CD8-positive, alpha-beta memory T cell (primary cell): ENCODE measurements at regions not wholly inside any gene's neighbourhood (a gene's known extent, or its start where the extent isn't known, plus 50 kb on each side); places are given as distances from the start of the nearest gene placed in this dataset.
"Not testable (repeated sequence)": the region's sequence is repeated elsewhere in the genome, so short reads cannot be mapped to it uniquely, and the experiment has no call there.

Source experiments
- CTCF ChIA-PET: fragments of 350-600 bp; sonication (Branson Sonifier 250); formaldehyde crosslinking; loops from one replicate; lab custom pipeline; 2021; ENCODE audit warnings: antibody characterized with exemption; lab: Charles Lee
- POLR2A ChIA-PET: fragments of 350-600 bp; sonication (Branson Sonifier 250); formaldehyde crosslinking; loops from one replicate; lab custom pipeline; 2021; ENCODE audit warnings: antibody characterized with exemption; lab: Charles Lee
- DNase-seq, 5 donors: peaks; one replicate each; pipeline versions ENCODE4 v3.0.0 to v3.0.0-alpha.2; 2020 to 2022; ENCODE audit warnings: mixed read lengths in 1 of 5
- H3K27ac ChIP-seq: one replicate; pipeline ENCODE4 v1.7.0; 2013; ENCODE audit warnings: low read depth, mild to moderate bottlenecking, low read length, moderate library complexity
- H3K27me3 ChIP-seq: 2 replicates; pipeline ENCODE4 v1.7.0; 2013; ENCODE audit warnings: low read length, mild to moderate bottlenecking; ENCODE audit not compliant: insufficient read depth, poor library complexity, severe bottlenecking
- H3K36me3 ChIP-seq: 2 replicates; pipeline ENCODE4 v1.7.0; 2013; ENCODE audit warnings: mild to moderate bottlenecking, low read length, moderate library complexity; ENCODE audit not compliant: insufficient read depth
- H3K4me1 ChIP-seq: 2 replicates; pipeline ENCODE4 v1.7.0; 2013; ENCODE audit warnings: mild to moderate bottlenecking, low read length, moderate library complexity; ENCODE audit not compliant: insufficient read depth
- H3K4me3 ChIP-seq: 2 replicates; pipeline ENCODE4 v1.7.0; 2013; ENCODE audit warnings: mild to moderate bottlenecking, low read length
- H3K9me3 ChIP-seq: 2 replicates; pipeline ENCODE4 v1.7.0; 2013; ENCODE audit warnings: mild to moderate bottlenecking, low read length
- H3K27ac Mint-ChIP-seq, 8 donors: one replicate each; pipeline ENCODE4 v1.8.0; 2020 to 2021; ENCODE audit warnings: mixed read lengths in 8 of 8, mild to moderate bottlenecking in 6 of 8, inconsistent platforms in 3 of 8, moderate library complexity in 3 of 8
- H3K27me3 Mint-ChIP-seq, 2 donors: one replicate each; pipeline ENCODE4 v1.8.0; 2020 to 2021; ENCODE audit warnings: mixed read lengths in 2 of 2, mild to moderate bottlenecking in 1 of 2, moderate library complexity in 1 of 2
- H3K36me3 Mint-ChIP-seq, 3 donors: one replicate each; pipeline ENCODE4 v1.8.0; 2020 to 2021; ENCODE audit warnings: mixed read lengths in 3 of 3, inconsistent platforms in 1 of 3, mild to moderate bottlenecking in 1 of 3
- H3K4me1 Mint-ChIP-seq, 3 donors: one replicate each; pipeline ENCODE4 v1.8.0; 2020 to 2021; ENCODE audit warnings: mixed read lengths in 3 of 3, inconsistent platforms in 1 of 3, mild to moderate bottlenecking in 1 of 3
- H3K4me3 Mint-ChIP-seq, 7 donors: one replicate each; pipeline ENCODE4 v1.8.0; 2020 to 2021; ENCODE audit warnings: mixed read lengths in 7 of 7, mild to moderate bottlenecking in 6 of 7, moderate library complexity in 4 of 7, inconsistent platforms in 2 of 7
- H3K9me3 Mint-ChIP-seq, 5 donors: one replicate each; pipeline ENCODE4 v1.8.0; 2020 to 2022; ENCODE audit warnings: mixed read lengths in 5 of 5, mild to moderate bottlenecking in 3 of 5, moderate library complexity in 2 of 5, inconsistent platforms in 1 of 5

DNA sequence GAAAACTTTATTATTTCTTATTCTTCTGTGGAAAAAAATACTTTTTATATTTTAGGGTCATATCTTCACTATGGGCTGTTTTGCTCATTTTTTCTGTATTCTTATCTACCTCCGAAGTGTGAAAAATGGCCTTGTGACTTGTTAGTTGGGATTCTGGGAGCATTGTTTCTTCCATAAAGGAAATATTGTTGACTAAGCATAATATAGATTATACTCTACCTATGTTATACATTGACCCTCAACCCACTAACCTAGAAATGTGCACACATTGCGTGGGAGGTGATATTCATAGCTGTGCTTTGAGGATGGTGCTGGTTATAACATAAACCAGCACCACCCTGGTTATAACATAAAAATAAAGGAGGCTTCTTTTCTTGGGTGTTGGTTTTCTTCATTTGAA is 259.2 kb upstream of the AADAT start:
- no peak overlapping the region for H3K27ac ChIP-seq
- no peaks in the 10 kb centered on the region for H3K27me3 Mint-ChIP-seq
- no peak overlapping the region for H3K4me3 Mint-ChIP-seq
- no peak overlapping the region for H3K4me3 ChIP-seq
- no peak for DNase-seq
- ChIA-PET POLR2A (no interaction called here), CTCF (no interaction called here)
- no peaks in the 10 kb centered on the region for H3K27me3 ChIP-seq
- H3K4me1 Mint-ChIP-seq, result no peaks in the 10 kb centered on the region
- no peak overlapping the region for H3K27ac Mint-ChIP-seq
- no peaks in the 10 kb centered on the region for H3K36me3 ChIP-seq
- no peaks in the 10 kb centered on the region for H3K36me3 Mint-ChIP-seq
- H3K4me1 ChIP-seq, result no peaks in the 10 kb centered on the region
- peaks cover 0 to 7% (median 3%) of the 10 kb centered on the region in 5 donors for H3K9me3 Mint-ChIP-seq
- H3K9me3 ChIP-seq, result no peaks in the 10 kb centered on the region

DNA sequence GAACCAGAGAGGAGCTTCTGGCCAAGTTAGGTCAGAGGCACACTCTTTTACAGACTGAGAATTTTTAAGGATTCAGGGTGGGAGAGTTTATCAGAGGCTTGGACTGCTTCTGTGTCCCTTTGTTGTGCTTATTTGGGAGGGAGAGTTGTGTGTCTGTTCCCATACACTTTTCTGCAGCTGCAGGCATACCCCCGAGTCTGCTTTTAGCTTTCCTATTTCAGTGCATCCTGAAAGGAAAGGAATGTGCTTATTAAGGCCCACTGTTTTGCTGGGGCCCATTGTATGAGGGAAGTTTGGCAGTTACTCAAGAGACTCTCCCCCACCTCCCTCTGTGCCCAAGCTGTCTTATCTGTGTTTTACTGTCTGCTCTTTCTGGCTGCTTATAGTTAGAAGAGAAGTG is 257.4 kb upstream of the AADAT start:
- H3K9me3 ChIP-seq, CTCF ChIA-PET, H3K27me3 Mint-ChIP-seq, H3K4me3 Mint-ChIP-seq, H3K4me1 Mint-ChIP-seq, DNase-seq, H3K4me3 ChIP-seq, H3K36me3 Mint-ChIP-seq, POLR2A ChIA-PET, H3K9me3 Mint-ChIP-seq, H3K4me1 ChIP-seq, H3K27me3 ChIP-seq, H3K36me3 ChIP-seq, H3K27ac ChIP-seq, H3K27ac Mint-ChIP-seq: not testable (repeated sequence)

DNA sequence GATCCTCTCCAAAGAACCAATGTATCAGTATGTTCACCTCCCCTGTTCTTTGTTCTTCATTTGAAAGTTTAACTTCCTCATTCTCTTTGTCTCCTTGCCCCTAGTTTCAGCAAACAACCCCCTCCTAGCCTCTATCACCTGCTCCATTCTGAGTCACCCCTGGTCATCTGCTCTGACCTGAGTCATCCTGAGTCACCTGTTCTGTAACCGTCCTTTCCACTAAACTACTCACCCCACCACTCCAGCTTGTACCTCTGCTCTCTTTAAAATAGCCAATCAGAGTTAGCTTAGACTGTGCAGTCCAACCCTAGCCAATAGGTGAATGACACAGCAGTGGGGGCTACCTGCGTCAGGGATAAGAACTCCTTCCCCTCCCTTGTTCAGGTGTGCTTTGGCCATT is 249.8 kb upstream of the AADAT start:
- Histone ChIP-seq H3K36me3 (no peaks in the 10 kb centered on the region), H3K4me3 (no peak overlapping the region), H3K9me3 (no peaks in the 10 kb centered on the region), H3K27me3 (no peaks in the 10 kb centered on the region), H3K27ac (no peak overlapping the region), H3K4me1 (no peaks in the 10 kb centered on the region)
- DNase-seq, result peak in 1 of 5 donors; percentile 0
- Mint-ChIP-seq H3K36me3 (no peaks in the 10 kb centered on the region), H3K27ac (peak overlapping the region in 1 of 8 donors; percentile 1), H3K27me3 (no peaks in the 10 kb centered on the region), H3K9me3 (peaks cover 0 to 16% (median 6%) of the 10 kb centered on the region in 5 donors), H3K4me1 (no peaks in the 10 kb centered on the region), H3K4me3 (no peak overlapping the region)
- ChIA-PET POLR2A (no interaction called here), CTCF (no interaction called here)

DNA sequence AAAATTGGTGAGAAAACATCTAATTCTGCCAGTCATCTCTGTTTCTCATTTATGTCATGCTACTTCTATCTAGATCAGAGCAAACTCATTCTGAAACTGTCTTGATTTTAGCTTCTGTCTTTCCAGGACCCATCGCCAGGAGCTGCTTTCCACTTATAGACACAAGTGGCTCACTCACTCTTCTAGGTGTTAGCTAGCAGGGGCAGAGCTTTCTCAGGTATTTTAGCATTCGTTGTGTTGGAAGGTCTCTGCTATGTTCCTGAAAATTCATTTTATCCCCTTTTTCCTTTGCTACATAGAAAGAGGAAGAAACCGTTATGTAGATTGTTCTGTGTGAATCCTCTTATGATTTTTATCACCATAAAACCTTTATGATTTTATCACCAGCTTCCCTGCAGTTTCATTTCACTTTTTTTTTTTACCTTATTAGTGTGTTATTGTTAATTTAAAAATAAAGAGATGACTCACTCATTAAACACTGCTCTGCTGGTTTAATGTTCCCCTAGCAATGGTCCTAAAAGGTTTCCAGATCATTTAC is 246.6 kb upstream of the AADAT start:
- peaks cover 3 to 23% (median 5%) of the 10 kb centered on the region in 5 donors for H3K9me3 Mint-ChIP-seq
- no peak overlapping the region for H3K4me3 Mint-ChIP-seq
- H3K27me3 Mint-ChIP-seq, result no peaks in the 10 kb centered on the region
- no peak overlapping the region for H3K4me3 ChIP-seq
- no peaks in the 10 kb centered on the region for H3K36me3 Mint-ChIP-seq
- H3K4me1 ChIP-seq, result no peaks in the 10 kb centered on the region
- ChIA-PET POLR2A (no interaction called here), CTCF (no interaction called here)
- no peak for DNase-seq
- no peaks in the 10 kb centered on the region for H3K9me3 ChIP-seq
- H3K27ac ChIP-seq, result no peak overlapping the region
- H3K36me3 ChIP-seq, result no peaks in the 10 kb centered on the region
- H3K4me1 Mint-ChIP-seq, result no peaks in the 10 kb centered on the region
- H3K27ac Mint-ChIP-seq, result no peak overlapping the region
- H3K27me3 ChIP-seq, result no peaks in the 10 kb centered on the region

DNA sequence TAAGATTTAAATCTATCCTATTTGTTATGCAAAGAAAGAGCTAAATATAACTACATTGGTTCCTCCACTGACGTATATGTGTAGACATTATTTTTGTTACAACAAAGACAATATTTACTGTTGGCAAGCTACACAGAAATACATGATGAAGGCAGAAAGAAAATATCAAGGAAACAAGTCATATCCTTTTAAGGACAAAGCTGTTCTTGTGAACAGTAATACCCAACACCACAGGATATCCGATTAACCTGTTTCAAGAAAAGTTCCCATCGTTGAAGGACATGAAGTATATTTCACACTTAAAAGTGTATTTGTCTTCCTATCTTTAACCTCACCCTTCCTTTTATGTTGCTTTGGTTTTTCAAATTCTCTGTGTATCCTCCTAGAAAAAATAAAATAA is 235.8 kb upstream of the AADAT start:
- ChIA-PET POLR2A (no interaction called here), CTCF (no interaction called here)
- Mint-ChIP-seq H3K9me3 (peaks cover under 1 to 21% (median 8%) of the 10 kb centered on the region in 5 donors), H3K27ac (no peak overlapping the region), H3K4me3 (no peak overlapping the region), H3K27me3 (no peaks in the 10 kb centered on the region), H3K36me3 (no peaks in the 10 kb centered on the region), H3K4me1 (no peaks in the 10 kb centered on the region)
- H3K27ac ChIP-seq, result no peak overlapping the region
- no peaks in the 10 kb centered on the region for H3K27me3 ChIP-seq
- no peaks in the 10 kb centered on the region for H3K4me1 ChIP-seq
- H3K9me3 ChIP-seq, result no peaks in the 10 kb centered on the region
- DNase-seq, result no peak
- H3K4me3 ChIP-seq, result no peak overlapping the region
- H3K36me3 ChIP-seq, result no peaks in the 10 kb centered on the region

DNA sequence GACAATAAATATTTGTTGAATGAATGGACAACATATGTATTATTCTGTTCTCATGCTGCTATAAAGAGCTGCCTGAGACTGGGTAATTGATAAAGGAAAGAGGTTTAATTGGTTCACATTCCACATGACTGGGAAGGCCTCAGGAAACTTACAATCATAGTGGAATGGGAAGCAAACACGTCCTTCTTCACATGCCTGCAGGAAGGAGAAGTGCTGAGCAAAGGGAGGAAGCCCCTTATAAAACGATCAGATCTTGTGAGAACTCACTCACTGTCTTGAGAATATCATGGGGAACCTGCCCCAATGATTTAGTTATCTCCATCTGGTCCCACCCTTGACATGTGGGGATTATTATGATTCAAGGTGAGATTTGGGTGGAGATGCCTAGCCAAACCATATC is 233.9 kb upstream of the AADAT start:
- Mint-ChIP-seq H3K27ac (no peak overlapping the region), H3K9me3 (peaks cover 2 to 21% (median 8%) of the 10 kb centered on the region in 5 donors), H3K4me3 (no peak overlapping the region), H3K27me3 (no peaks in the 10 kb centered on the region), H3K4me1 (no peaks in the 10 kb centered on the region), H3K36me3 (no peaks in the 10 kb centered on the region)
- Histone ChIP-seq H3K4me3 (no peak overlapping the region), H3K36me3 (no peaks in the 10 kb centered on the region), H3K27me3 (no peaks in the 10 kb centered on the region), H3K9me3 (no peaks in the 10 kb centered on the region), H3K4me1 (no peaks in the 10 kb centered on the region), H3K27ac (no peak overlapping the region)
- ChIA-PET CTCF (no interaction called here), POLR2A (no interaction called here)
- DNase-seq, result no peak

DNA sequence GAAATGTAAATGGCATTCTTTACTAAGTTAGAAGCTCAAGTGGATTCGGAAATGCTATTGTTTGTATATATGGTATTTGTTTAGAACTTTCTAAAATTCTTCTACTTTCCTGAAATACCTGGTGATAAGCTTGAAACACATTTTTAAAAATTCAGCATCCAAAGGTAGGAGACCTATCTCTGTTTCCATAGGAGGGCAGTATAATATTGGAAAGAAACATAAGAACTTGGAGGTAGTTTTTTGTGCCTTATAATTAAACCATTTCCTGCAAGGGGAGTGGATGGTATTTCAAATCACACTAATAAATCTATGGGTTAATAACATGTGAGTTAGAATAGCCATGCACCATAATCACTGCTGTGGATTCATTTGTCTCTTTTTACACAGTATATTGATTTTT is 217.4 kb upstream of the AADAT start:
- no peak overlapping the region for H3K27ac ChIP-seq

DNA sequence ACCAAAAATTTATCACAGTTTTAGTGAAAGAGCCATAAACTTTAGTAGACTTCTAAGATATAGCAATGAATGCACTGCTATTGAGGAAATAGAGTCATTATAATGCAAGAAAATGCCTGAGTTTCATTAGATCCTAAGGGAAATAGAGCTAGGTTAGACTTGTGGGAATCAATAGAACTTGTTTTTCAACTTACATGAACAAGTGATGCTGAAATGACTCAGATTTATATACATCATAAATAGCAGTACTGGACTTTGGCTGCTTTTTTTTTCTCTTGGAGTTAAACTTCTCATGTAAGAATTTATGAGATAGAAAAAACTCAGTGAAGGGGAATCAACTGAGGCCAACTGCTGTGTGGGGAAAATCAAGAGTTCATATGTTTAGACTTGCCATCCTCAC is 216.5 kb upstream of the AADAT start:
- H3K4me1 Mint-ChIP-seq, result no peaks in the 10 kb centered on the region
- DNase-seq, result no peak
- Histone ChIP-seq H3K36me3 (no peaks in the 10 kb centered on the region), H3K27ac (no peak overlapping the region), H3K9me3 (no peaks in the 10 kb centered on the region), H3K4me3 (no peak overlapping the region), H3K4me1 (no peaks in the 10 kb centered on the region), H3K27me3 (no peaks in the 10 kb centered on the region)
- H3K36me3 Mint-ChIP-seq, result no peaks in the 10 kb centered on the region
- peaks cover 0 to 3% (median 0%) of the 10 kb centered on the region in 5 donors for H3K9me3 Mint-ChIP-seq
- H3K27me3 Mint-ChIP-seq, result no peaks in the 10 kb centered on the region
- H3K27ac Mint-ChIP-seq, result no peak overlapping the region
- ChIA-PET CTCF (no interaction called here), POLR2A (no interaction called here)
- no peak overlapping the region for H3K4me3 Mint-ChIP-seq

More for the DNA sequence above, 217.4 kb upstream of the AADAT start:
- ChIA-PET POLR2A (no interaction called here), CTCF (no interaction called here)
- H3K36me3 ChIP-seq, result no peaks in the 10 kb centered on the region
- Mint-ChIP-seq H3K4me1 (no peaks in the 10 kb centered on the region), H3K27ac (no peak overlapping the region), H3K4me3 (no peak overlapping the region), H3K27me3 (no peaks in the 10 kb centered on the region), H3K9me3 (peaks cover 0 to 3% (median 0%) of the 10 kb centered on the region in 5 donors), H3K36me3 (no peaks in the 10 kb centered on the region)
- DNase-seq, result no peak
- no peaks in the 10 kb centered on the region for H3K27me3 ChIP-seq
- no peaks in the 10 kb centered on the region for H3K4me1 ChIP-seq
- no peaks in the 10 kb centered on the region for H3K9me3 ChIP-seq
- no peak overlapping the region for H3K4me3 ChIP-seq

DNA sequence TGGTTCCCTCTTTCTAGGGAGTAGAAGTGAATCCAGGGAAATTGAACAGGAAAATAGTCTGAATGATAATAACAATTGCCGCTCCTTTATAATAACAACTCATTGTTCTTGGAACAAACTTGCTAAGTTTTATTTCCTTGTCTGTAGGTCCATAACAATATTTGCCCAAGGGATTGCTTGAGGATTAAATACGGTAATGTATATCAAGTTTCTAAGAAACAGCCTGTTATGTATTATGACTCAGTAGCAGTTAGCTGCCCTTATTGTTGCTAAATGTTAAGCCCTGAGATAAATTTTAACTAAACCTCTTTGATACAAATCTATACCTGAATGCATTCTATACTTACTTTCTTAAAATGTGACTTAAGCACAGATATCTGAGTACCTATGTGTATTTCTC is 215.9 kb upstream of the AADAT start:
- no peak overlapping the region for H3K4me3 ChIP-seq
- H3K9me3 ChIP-seq, result no peaks in the 10 kb centered on the region
- no peak overlapping the region for H3K27ac ChIP-seq
- no peak for DNase-seq
- H3K27me3 ChIP-seq, result no peaks in the 10 kb centered on the region
- no peak overlapping the region for H3K27ac Mint-ChIP-seq
- H3K36me3 ChIP-seq, result no peaks in the 10 kb centered on the region
- CTCF ChIA-PET, result no interaction called here
- peaks cover 0 to 3% (median 0%) of the 10 kb centered on the region in 5 donors for H3K9me3 Mint-ChIP-seq
- no peaks in the 10 kb centered on the region for H3K4me1 ChIP-seq
- no peaks in the 10 kb centered on the region for H3K27me3 Mint-ChIP-seq
- H3K36me3 Mint-ChIP-seq, result no peaks in the 10 kb centered on the region
- POLR2A ChIA-PET, result no interaction called here
- no peaks in the 10 kb centered on the region for H3K4me1 Mint-ChIP-seq
- no peak overlapping the region for H3K4me3 Mint-ChIP-seq
